ENCODE measurements at regions not wholly inside any gene's neighbourhood (a gene's known extent, or its start where the extent isn't known, plus 50 kb on each side); places are given as distances from the start of the nearest gene placed in this dataset.

GRCh38 chr9:694092-694402 is 147.4 kb upstream of the DMRT1 start:
- DNase-seq (no peak), ATAC-seq (no peak)
- H3K4me3 ChIP-seq = no peak overlapping the region
- intact Hi-C loops (cut with DNase I) = no loop called here
- peak overlapping the region; percentile 71 to 77 for H3K27ac ChIP-seq
- no peaks in the 10 kb centered on the region for H3K27me3 ChIP-seq
- no peaks in the 10 kb centered on the region for H3K36me3 ChIP-seq
- peaks cover 14 to 35% of the 10 kb centered on the region in 2 donors for H3K4me1 ChIP-seq
- no peak for TF ChIP-seq CTCF (IDR thresholded peaks at IDR 0.05)
- no peaks in the 10 kb centered on the region for H3K9me3 ChIP-seq

GRCh38 chr9:694403-695154 is 146.9 kb upstream of the DMRT1 start:
- H3K9me3 ChIP-seq = no peaks in the 10 kb centered on the region
- ATAC-seq = peak; percentile 50
- no peak overlapping the region for H3K4me3 ChIP-seq
- H3K36me3 ChIP-seq = no peaks in the 10 kb centered on the region
- peak overlapping the region; percentile 71 to 77 for H3K27ac ChIP-seq
- H3K27me3 ChIP-seq = no peaks in the 10 kb centered on the region
- intact Hi-C loops (cut with DNase I) = no loop called here
- no peak for TF ChIP-seq CTCF (IDR thresholded peaks at IDR 0.05)
- DNase-seq = no peak
- H3K4me1 ChIP-seq = peaks cover 14 to 35% of the 10 kb centered on the region in 2 donors

- no peak for ATAC-seq
- no peaks in the 10 kb centered on the region for H3K36me3 ChIP-seq
- intact Hi-C loops (cut with DNase I) = no loop called here
- H3K4me1 ChIP-seq = peaks cover 14 to 35% of the 10 kb centered on the region in 2 donors
- TF ChIP-seq CTCF (IDR thresholded peaks at IDR 0.05) = no peak
- no peak overlapping the region for H3K4me3 ChIP-seq
- H3K27me3 ChIP-seq = no peaks in the 10 kb centered on the region
- DNase-seq = no peak
- H3K9me3 ChIP-seq = no peaks in the 10 kb centered on the region
- H3K27ac ChIP-seq = peak overlapping the region in 1 of 2 donors; percentile 77
These were observed 146.2 kb upstream of the DMRT1 start for GRCh38 chr9:695252-695651.

- H3K4me3 ChIP-seq = no peak overlapping the region
- no peak for TF ChIP-seq CTCF (IDR thresholded peaks at IDR 0.05)
- H3K27ac ChIP-seq = no peak overlapping the region
- no peaks in the 10 kb centered on the region for H3K9me3 ChIP-seq
- H3K36me3 ChIP-seq = no peaks in the 10 kb centered on the region
- intact Hi-C loops (cut with DNase I) = no loop called here
- no peaks in the 10 kb centered on the region for H3K27me3 ChIP-seq
- peaks cover 14 to 35% of the 10 kb centered on the region in 2 donors for H3K4me1 ChIP-seq
- peak; percentile 67 for ATAC-seq
- DNase-seq = no peak
These were observed 144.9 kb upstream of the DMRT1 start for GRCh38 chr9:696332-697323.

GRCh38 chr9:698276-698675 is 143.2 kb upstream of the DMRT1 start:
- DNase-seq = no peak
- Histone ChIP-seq H3K4me3 (no peak overlapping the region), H3K36me3 (no peaks in the 10 kb centered on the region), H3K27me3 (no peaks in the 10 kb centered on the region), H3K27ac (no peak overlapping the region), H3K9me3 (no peaks in the 10 kb centered on the region), H3K4me1 (peaks cover 14 to 29% of the 10 kb centered on the region in 2 donors)
- no peak for ATAC-seq
- intact Hi-C loops (cut with DNase I) = no loop called here
- TF ChIP-seq CTCF (IDR thresholded peaks at IDR 0.05) = no peak

Measured in left lung (tissue), 4 donors.